NCI-H2227 treated with DMSO at 0.1 percent for 48 hours (cell line): ENCODE measurements at regions not wholly inside any gene's neighbourhood (a gene's known extent, or its start where the extent isn't known, plus 50 kb on each side); places are given as distances from the start of the nearest gene placed in this dataset.
A peak's percentile ranks its signal among the peaks of the same experiment; 100 is the strongest.

Experiments used
- DNase-seq: peaks from one replicate; lab custom pipeline; 2025; lab: John Stamatoyannopoulos, UW

DNA sequence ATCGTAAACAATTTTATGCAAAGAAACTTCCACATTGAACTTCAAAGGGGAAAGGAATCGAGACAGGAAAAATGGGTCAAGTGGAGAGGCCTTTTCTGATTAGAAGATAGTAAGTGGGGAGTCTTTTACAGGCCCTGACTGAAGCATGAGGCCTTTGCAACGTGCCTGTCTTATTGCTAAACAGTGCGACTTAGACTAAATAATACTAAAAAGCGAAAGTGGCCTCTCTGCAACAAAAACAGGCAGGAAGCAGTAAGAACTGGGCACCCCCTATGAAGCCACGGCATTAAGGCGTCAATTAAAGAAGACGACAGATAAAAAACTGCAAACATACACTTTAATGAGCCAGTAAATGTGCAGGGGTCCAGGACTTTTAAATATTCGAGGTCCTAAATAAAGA, 283.4 kb upstream of the GRIP1 start:
- no peak for DNase-seq

DNA sequence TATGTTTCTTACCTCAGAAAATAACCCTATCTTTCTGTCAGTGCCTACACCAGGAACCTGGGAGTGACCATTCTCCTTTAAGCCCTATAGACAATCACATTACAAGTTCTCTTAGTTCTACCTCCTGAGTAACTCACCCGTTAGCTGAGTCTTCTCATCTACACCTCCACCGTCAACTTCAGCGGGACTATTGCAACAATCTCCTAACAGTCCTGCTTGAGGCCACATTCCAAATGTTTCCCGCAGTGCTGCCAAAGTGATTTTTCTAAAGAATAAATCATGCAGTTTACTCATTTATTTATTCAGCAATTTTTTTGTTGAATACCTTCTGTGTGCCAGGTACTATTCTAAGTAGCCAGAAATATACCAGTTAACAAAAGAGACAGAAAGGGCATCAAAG, 285.0 kb upstream of the GRIP1 start:
- DNase-seq: no peak

DNA sequence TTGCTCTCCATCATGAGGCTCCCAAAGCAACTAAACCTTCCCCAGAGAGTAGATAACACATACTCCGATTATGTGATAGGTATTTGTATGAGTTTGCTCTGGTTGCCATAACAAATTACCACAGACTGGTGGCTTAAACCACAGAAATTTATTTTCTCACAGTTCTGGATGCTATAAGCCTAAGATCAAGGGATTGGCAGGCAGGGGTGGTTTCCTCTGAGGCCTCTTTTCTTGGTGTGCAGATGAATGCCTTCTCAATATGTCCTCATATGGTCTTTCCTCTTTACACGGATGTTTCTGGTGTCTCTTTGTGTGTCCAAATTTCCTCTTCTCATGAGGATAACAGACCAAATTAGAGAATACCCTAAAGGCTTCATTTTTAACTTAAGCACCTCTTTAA, 285.8 kb upstream of the GRIP1 start:
- no peak for DNase-seq

DNA sequence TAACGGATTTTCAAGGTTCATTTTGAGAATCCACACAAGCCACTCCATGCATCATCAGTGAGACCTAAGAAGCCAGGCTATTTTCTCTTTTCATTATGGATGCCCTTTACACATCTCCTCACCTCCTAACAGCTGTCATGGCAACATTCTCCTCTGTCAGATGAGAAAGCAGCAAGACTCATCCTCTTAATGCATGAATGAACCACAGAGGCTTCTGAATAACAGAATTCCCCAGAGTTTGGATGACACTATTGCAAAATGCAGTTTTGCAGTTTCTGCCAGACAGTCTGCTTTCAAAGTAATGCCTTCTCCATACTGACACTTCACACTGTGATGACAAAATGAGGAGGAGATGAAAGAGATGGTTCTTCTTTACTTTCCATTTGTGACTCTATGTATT, 286.7 kb upstream of the GRIP1 start:
- DNase-seq: peak; percentile 12

DNA sequence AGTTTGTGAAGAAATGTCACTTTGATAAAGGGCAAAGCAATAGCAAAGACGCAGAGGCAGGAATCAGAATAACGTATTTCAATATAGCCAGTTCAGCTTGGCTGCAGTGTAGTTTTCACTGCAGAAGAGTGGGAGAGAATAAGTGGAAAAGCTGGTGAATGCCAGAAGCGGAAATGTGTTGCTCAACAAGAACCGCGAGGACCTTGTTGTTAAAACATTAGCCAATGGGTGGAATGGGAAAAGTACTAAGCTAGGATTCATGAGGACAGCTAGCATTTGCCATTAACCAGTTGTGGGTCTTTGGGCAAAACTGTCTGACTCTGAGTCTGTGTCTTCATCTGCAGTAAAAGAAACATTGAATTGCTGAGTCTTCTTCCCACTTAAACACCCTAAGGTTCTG, 292.9 kb upstream of the GRIP1 start:
- DNase-seq: no peak

DNA sequence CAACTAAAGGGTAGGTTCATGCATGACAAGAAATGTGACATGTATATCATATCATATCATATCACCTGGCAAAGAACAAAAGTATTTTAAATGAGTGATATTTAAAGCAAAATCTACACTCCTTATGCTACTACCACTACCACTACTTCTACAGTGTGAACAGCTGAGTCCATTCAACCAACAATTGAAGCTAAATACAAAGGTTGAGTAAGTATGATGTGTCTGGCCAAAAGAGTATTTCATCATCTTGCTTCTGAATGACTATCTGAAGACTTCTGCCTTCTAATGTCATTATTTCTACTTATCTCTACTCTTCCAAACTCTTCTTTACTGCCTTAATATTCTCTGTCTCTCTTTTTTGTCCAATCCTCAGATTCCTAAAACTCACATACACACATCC, 292.6 kb upstream of the CAND1 start:
- DNase-seq: no peak

DNA sequence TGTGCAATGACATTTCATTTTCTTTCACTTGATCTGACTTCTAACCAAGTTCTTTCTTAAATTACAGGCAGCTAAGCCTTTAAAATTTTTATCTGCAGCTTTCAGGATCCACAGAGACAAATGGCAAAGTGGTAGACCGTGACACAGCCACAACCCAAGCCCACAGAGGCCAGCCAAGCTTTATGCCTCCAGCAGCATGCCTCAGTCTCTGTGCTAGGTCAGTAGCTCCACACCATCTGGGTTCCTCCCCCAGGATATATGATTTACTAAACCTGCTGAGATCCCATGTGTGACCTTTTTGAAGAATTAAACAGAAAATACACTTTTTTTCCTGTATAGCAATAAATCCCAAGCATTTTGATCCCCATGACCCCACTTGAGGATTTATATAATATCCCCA, 290.4 kb upstream of the CAND1 start:
- DNase-seq: no peak

DNA sequence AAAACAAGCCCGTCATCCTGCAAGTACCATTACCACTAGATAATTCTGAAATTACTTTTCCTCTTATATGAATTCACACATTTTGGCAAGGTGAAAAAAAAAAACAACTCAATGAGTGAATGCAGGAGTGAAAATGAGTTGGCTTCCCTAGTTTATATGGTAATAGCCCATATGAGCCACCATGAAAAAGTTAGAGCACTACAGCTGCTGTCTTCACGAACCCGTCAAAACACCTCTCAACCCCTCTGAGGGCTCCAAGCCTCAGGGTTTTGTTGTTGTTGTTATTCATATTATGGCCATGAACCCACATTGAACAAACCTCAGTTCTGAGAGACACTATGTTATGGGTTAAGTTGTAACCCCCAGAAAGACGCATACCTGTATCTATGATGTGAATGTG, 289.9 kb upstream of the CAND1 start:
- DNase-seq: no peak

DNA sequence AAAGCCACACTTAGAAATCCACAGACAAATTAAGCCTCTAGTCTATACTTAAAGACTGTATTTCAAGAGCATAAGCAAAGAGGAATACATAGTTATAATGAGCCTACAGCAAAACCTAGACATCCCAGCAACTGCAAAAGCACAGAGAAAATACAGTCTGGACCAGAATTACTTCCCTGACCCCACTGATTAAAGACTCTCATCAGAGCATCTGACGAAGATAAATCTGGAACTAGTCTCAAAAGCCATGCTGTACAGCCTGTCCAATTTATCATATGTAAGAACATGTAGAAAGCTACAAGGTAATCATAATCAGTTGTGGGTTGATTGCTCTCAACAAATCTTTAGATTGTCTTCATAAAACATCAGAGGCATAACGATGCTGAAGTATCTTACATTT, 285.1 kb upstream of the CAND1 start:
- DNase-seq: peak; percentile 21

DNA sequence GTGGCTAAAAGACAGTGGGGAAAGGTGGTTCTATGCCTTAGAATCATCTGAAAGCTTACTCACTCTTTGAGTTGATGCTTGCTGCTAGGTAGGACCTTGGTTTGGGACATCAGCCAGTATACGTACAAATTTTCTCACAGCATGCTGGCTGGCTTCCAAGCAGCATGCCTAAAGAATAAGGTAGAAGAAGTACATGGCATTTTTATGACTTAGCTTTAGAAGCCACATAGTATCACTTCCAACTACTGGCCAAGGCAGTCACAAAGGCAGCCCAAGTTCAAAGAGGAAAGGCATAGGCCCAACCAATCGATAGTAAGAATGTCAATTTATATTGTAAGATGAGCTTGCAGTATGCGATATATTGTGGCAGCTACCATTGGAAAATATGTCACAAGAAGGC, 284.2 kb upstream of the CAND1 start:
- DNase-seq: no peak

DNA sequence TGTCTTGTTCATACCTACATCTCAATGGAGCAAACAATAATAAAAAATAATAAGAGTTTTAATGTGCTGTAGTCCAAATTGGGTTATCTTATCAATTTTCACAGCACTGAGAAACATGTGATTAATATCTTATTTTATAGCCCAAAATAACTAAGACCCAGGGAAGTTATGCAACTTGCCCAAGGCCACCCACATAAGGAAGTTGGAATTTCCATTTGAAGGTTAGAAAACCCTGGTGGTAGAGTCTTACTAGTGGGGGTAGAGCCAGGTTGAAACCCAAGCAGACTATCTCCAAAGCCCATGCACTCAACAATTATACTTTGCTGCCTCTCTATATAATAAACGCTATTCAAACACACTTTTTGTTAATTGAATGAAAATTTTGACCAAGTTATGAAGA, 270.0 kb upstream of the CAND1 start:
- no peak for DNase-seq

DNA sequence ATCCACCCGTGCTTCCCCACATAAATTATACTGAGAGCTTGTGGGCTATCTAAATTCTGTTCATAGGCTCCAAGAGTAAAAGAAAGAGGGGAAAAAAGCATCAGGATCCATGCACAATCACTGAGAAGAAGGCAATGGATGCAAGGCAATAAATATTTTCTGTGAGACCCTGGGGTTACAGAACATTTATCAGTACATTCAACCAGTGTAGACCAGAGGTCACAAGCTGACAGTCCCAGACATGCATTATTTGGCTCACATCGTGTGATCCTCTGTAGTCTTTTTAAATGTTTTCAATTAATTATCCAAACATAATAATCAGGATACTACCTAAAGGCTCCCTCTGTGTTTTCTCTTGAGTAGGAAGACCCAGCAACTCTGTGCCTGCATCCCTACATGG, 267.9 kb upstream of the CAND1 start:
- DNase-seq: no peak

DNA sequence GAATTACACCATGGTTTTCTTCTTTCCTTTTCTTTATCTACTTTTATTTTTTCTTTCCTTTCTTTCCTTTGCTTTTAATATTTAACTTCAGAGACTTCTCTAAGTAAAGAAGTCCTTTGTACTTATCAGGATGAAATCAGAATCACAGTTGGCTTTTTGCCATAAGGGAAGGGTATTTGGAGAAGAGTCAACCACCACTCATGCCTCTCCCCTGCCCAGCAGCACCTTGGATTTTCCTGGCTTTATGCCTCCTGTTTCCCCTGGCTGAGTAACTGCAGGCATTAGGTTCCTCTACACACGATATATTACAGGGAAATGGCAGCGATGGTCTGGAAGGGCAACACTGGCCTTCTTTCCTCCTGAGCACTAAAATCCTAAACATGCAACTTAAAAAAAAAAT, 266.4 kb upstream of the CAND1 start:
- no peak for DNase-seq

DNA sequence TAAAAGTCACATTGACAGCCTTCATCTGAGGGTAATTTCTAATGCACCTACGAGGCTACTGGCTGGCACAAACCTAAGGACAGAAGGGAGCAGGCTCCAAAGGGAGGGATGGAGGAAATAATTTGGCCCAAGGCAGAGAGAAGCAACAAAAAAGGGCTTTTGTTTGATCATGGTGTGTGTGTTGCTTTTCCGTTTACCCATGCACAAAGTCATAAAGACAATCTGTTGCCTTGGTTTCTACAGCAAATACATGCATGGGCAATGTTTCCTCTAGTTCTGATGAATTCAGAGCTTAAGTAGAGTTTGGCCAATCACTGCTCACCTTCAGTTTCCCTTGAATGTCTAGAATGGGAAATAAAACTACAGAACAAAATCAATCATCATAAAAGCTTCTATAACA, 262.5 kb upstream of the CAND1 start:
- DNase-seq: no peak

DNA sequence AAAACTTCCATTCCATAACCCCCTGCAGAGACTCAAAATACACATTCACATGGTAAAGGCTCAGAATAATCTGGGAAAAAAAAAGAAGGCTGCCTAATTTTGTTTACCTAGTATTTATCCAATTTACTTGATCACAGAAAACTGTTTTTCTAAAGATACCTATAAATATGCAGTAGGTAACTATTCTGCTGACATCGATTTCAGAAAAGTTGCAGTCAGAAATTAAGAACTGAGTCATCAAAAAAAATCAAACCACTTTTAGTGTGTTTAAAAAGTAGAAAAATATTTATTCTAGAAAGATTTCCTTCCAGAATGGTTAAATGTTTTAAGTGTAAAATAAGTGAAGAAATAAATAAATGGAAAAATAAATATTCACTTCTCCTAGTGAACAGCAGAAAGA, 254.5 kb upstream of the CAND1 start:
- no peak for DNase-seq

DNA sequence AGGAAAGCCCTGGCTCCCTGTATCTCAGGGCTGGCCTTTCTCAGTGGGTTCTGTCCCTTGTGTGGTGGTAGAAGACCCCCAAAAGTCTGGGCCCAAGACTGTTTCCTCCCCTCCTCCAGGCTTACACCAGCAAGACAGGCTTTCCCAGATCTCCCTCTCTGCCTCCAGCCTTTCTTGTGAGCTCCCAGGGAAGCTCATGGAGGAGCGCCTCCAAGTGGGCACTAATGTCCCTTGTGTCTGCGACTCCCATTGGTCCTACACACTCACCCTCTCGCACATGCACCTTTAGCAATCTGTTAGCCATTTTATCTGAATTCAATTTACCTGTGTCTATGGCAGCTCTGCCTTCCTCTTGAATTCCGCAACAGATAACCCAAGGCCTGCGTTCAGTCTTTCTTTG, 251.1 kb upstream of the CAND1 start:
- DNase-seq: no peak

DNA sequence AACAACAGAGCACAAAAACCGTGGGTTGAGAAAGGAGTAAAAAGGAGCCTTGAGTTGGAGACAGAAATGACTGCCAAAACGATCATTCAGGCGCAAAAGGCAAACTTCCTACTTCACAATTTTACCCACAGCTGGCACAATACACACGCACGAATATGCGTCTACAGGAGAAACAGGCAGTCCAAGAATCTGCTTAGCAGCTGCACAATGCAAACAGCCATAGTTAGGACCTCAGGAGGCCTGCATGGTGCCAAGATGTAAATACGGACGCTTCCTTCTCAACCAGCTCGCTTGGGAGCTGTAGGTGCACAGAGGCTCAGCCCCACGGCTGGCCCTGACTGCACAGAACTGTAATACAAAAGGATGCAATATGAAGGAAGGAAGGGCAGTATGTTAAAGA, 250.1 kb upstream of the CAND1 start:
- no peak for DNase-seq

DNA sequence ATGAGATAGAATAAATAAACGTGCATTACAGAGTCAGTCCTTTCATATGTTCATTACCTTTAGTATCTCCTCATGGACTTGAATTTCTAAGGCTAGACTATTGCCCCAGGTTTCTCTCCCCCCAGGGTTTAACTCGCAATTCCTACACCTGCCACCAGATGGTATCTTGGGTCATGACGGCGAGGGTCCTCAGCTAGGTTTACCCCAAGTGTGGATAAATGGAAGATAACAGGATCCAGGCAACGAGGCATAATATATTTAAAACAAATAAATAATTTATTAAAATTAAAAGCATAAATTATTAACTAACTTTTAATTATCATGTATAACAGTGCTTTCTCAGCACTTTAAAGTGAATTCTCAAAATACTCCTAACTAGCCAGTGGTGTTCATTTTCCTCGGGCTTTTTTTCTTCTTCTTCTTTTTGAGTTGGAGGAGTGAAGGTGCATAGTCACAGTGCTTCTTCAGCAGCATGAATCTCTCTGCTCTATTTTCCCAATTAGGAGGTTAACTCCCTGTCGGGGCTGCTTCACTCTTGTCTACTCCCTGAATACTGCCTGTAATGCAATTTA, 243.5 kb upstream of the CAND1 start:
- DNase-seq: peak; percentile 17

DNA sequence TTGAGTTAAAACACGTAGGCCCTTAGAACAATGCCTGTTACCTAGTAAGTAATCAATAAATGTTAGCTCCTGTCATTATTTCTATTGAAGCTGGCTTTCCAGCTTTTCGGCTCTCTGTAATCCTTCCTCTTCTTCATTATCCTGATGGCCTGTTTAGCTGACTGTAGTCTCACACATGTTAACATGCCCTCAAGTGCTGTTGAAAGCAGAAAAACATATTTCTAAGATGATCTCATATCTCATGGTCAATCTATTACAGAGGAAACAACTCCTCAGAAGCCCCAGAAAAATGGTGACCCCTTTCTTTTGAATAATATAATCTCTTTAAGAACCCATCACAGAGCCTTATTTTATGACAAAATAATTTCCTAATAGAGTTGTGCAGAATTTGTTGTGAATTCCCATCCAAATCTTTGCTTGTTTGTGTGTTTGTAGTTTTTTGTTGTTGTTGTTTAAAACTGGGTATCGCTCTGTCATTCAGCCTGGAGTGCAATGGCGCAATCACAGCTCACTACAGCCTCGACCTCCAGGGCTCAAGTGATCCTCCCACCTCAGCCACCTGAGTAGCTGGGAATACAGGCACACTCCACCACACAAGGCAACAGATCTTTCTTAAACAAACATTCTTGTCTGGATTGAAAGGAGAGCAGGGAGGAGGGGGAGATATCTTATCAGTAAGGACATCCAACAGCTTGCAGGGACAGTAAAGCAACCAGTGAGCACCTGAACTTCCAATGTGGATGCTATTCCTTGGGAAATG, 242.5 kb upstream of the CAND1 start:
- no peak for DNase-seq

DNA sequence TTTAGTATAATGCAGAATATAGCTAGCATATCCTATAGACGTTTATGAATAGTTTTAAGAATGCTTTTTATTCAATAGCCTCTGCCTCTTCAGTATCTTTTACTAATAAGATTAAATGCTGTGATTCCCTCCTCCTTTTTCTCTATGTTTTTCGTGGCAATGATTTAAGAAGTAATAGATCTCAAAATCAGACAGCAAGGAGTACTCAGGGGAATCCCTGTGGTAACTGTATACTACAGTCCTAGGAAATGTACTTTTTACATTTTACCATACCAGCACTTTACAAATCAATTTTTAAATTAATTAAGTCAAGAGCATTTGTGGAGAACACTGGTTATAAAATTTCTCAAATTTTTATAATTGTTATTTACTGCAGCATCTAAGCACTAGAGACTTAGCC, 240.6 kb upstream of the CAND1 start:
- DNase-seq: no peak

DNA sequence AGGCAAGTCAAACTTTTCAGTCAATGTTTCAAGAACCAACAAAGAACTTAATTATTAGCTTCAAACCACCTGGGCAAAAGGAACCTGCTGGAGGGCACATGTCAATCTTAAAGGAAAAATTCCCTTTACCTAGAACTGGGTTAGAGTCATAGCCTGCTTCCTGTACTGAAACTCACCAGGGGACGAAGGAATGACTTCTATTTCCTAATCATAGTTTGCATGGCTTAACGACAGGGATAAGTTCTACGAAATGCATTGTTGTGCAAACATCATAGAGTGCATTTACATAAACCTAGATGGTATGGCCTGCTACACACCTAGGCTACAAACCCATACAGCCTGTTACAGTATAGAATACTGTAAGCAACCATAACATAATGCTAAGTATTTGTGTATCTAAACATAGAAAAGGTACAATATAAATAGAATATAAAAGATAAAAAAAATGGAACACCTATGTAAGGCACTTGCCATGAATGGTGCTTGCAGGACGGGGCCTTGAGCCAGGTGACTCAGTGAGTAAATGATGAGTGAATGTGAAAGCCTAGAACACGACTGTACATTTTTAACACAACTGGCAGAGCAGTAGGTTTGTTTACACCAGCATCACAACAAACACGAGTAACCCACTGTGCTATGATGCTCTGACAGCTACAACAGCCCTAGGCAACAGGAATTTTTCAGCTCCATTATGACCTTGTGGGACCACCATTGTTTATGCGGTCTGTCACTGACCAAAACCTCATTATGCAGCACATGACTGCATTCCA, 234.9 kb upstream of the CAND1 start:
- DNase-seq: no peak

DNA sequence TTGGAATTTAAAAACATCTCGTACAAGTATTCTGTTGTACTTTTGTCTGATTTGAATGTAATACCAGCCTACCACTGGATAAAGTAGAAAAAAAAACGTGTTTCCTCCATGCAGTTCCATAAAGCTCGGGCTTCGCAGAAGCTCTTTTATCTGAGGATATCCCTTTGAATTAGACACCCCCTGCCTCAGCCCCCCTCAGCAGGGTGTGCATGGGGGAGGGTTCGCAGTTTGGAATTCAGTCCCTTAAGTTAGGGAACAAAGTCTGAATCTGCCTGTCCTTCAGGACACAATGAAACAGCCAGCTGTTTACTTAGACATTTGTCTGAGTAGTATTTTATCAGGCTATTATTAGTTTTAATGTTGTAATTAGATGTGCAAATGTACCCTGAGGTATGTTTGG, 234.0 kb upstream of the CAND1 start:
- no peak for DNase-seq

DNA sequence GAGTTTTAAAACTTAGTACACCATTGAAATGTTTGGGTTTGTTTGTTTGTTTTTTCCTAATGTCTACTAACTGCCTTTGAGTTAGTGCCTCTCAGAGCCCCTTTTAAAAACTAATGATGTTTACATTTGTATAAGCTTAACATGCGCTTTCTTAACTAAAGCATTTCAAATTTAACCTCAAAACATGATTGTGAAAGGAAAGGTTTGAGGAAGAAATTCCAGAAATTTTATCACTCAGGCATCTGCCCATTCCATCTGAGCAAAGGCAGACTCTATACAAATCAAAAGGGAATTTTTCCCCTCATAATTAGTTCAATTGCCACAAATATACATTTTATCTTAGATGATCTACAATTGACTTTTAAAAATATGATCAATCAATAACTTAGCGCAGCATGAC, 230.7 kb upstream of the CAND1 start:
- no peak for DNase-seq
